GM18868 (cell line): ENCODE measurements at regions not wholly inside any gene's neighbourhood (a gene's known extent, or its start where the extent isn't known, plus 50 kb on each side); places are given as distances from the start of the nearest gene placed in this dataset.

ENCODE experiments used
- ATAC-seq: cut with Tn5 transposase; IDR thresholded peaks from one replicate; pipeline ENCODE4 v1.9.1; 2021; ENCODE audit warnings: mild to moderate bottlenecking, moderate library complexity; ENCODE audit not compliant: unreplicated experiment

DNA sequence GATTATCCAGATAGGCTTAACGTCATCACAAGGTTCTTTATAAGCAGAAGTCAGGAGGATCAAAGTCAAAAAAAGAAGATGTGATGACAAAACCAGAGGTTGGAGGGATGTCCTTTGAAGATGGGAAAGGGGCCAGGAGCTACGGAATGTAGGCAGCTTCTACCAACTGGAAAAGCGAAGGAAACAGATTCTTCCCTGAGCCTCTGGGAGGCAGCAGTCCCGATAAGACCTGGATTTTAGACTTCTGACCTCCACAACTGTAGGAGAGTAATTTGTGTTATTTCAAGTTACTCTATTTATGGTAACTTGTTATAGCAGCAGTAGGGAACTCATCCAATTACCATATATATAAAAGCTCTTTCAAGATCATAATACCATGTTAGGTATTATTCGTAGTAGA is 98.8 kb upstream of the MYCBP2 start:
- no peak for ATAC-seq

DNA sequence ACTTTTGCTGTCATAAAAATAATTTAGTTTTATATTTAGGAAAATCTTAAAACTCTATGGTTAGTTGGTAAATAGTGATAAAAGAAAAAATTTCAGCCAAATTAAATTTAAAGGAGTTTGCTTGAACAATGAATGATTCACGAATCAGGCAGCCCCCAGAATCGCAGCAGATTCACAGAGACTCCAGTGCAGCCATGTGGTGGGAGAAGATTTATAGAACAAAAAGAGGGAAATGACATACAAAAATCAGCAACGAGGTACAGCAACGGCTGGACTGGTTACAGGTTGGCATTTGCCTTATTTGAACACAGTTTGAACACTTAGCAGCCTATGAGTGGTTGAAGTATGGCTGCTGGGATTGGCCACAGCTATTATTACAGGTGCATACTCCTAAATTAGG is 96.4 kb upstream of the MYCBP2 start:
- no peak for ATAC-seq

DNA sequence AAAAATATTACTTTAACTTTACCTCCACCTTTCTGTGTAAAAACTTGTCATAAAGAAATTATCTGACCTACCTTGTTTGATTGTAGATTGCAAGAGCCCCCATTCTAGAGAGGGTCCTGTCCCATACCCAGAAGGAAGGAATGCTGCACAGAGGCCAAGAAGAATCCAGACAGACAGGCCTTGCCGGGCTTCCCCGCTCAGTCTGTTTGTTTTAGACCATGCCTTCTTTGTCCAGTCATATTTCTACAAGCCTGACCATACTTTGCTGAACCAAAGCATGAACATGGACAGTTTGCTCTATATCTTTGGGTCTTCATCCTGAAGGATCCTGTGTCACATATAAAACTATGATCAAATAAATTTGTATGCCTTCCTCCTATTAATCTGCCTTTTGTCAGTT is 95.8 kb upstream of the MYCBP2 start:
- no peak for ATAC-seq

DNA sequence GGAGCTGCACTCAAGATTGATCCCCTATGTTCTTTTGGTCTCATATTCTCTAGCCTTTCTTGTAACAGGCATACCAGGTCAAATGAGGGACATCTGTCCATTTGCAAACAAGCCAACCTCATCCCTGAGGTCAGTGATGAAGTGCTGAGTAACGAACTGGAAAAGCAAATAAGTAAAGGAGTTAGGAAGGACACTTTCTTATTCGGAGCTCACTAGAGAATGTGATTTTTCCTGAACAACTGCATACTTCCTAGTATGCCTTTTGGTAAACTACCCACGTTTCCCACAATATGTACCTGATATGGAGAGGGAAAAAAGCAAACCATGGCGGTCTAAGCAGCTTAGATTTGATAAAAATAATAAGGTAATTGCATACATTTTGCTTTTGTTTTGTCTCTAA is 91.0 kb upstream of the MYCBP2 start:
- no peak for ATAC-seq

DNA sequence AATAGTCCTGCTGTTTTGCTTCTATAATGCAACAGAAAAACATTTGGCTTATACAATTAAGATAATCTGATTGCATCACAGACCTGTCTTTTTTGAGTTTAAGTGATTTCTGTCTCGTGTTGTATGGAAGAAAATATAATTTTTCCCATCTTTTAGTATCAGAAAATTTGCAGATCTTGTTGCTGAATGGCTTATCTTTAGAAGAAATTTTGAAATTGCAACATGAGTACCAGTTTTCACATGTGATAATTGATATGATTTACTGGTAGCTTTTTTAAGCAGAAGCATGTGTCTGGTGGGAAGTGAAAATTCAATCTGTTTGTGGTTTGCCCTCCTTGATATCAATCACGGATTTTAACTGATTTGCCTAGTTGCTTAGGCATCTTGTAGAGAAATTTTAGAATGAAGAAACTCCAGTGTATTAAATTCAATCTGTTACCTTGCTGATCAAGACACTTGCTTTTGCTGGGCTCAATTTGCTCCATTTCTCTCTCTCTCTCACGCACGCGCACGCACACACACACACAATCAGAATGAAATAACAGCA is 89.8 kb upstream of the MYCBP2 start:
- ATAC-seq: no peak

DNA sequence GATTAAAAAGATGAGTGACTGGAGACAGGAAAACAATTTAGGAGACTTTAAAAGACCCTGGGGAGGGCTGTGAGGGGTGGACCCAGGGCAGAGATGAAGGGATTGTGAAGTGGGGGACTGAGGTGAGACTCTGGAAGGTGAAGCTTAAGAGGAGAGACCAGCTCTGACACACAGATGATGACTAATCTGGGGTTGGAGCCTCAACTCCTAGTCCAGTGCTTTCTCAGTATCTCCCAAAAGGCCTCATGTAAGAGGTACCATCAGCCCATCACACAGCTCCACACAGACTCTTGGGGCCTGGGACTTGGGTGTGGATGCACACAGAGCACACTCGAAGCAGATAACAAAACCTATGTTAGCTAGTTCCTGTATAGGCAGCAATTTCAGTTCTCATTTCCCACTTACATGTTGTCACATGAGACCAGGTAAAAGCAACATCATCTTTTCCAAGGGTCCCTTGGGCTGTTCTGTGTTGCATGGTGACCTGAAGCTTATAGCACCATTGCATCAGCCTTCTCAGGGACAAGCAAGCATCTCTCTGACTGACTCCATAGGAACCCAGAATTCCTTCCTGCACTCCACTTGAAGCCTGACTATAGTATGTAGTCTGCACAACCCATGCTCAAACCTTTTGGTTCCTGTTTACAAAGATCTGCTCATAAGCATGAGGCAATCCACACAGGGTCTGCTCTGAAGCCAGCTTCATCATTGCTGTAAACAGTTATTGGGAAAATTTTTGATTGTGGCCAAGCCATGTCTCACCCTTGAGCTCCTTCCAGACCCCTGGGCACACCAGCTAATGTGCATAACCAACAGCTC is 88.6 kb upstream of the MYCBP2 start:
- peak; percentile 92 for ATAC-seq

DNA sequence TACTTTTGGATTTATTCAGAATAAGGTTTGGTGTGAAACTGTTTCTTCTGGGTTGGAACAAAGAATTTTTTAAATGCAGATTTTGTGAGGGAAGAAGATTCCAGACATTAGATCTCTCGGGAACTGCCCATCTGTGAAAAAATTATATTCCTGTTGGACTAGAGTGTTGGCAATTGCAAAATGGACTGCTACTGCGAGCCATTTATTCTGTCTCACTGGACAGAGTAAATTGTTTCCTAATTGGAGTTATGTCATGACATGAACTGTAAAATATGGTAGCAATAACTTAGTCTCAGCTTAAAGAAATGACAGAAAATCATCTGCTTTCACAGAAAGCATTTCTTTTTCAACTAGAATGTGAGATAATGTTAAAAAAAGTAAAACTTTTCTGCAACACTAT is 86.0 kb upstream of the MYCBP2 start:
- ATAC-seq: no peak

DNA sequence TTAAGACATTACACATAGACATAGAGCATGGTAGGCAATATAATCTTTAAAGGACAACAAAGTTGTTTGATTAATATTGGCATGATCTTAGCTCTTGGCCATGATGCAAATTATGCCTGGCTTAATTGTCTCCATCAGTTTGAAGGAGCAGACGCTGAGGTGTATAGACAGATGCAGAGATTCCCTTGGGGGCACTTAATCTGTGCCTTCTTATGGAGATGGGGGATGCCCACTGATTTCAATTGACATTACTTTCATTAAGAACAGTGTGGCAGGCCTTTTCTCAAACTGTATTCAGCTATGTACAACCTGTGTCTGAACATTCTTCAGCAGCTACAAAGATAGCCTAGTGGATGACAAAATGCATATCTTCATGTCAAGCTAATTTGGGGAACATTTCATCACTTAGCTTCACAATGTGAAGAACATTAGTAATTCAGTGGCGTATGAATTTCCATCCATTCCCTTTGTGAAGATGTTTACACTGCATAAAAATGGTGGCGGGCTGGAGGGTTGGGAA is 85.3 kb upstream of the MYCBP2 start:
- no peak for ATAC-seq

DNA sequence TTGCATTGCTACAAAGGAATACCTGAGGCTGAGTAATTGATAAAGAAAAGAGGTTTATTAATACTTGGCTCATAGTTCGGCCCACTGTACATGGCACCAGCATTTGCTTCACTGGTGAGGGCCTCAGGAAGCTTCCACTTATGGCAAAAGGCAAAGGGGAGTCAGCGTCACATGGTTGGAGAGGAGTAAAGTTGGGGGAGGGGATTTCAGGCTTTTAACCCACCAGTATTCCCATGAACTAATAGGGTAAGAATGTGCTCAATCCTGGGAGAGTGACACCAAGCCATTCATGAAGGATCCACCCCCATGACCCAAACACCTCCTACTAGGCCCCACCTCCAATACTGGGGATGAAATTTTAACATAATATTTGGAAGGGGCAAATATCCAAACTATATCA is 82.5 kb upstream of the MYCBP2 start:
- ATAC-seq: no peak

DNA sequence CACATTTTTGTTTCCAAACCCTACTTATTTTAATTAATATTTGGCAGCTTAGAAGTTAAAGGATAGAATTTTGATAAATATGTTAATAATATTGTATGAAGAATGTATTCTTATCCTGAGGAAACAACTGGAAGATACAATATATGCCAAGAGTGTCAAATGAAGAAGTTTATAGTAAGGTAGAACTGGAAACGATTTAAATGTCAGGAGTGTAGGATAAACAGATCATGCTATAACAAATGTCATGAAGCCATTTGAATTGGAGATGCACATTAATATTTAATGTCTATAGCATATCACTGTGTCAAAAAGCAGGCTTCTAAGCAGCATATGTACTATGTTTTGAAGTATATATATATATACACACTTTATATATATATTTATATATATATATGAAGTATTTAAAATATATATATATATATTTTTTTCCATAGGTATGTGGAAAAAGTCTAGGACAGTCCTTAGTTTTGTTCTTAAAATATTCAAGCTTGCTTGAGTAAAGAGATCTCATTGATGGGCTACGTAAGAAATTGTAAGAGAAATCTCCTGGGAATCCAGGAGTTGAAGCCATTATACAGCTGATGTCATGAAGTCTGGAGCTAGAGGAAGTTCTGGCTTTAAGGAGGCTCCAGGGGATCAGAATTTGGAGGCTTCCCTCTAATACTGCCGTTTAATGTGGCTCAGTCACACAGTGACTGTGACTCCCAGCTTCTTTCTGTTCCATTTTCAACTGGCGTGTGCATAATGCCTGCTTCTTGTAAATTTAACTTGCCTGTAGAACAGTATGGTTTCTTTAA is 79.9 kb upstream of the MYCBP2 start:
- ATAC-seq: no peak

DNA sequence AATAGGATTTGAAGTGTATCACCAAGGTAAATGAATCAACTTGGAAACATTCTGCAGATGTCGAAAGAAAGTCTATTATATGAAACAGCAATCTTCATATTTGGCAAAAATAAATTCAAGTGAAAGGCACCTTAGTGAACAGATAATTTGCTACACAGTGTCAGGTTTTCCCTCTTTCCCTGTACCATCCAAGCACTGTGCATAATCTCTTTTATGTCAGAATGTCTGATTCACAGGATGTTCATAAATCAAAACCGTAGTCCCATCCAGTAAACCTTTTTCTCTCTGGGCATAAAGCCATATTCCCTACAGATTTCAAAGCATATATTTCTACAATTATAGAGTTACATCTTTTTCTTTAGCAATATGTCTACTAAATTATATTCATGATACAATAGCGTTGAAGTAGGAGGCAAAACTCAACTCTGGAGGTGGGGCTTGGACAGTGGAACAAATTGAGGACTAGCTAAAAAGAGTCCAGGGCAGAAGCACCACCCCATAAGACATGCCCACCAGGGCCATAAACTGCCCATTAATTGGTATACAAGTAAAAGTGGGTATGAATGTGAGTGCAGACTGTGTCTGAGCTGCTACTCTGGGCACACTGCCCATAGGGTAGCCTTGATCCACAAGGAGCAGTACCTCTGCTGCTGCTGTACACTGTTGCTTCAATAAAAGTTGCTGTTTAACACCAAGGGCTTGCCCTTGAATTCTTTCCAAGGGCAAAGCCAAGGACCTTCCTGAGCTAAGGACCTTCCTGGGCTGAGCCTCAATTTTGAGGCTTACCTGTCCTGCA is 72.1 kb upstream of the MYCBP2 start:
- ATAC-seq: no peak

DNA sequence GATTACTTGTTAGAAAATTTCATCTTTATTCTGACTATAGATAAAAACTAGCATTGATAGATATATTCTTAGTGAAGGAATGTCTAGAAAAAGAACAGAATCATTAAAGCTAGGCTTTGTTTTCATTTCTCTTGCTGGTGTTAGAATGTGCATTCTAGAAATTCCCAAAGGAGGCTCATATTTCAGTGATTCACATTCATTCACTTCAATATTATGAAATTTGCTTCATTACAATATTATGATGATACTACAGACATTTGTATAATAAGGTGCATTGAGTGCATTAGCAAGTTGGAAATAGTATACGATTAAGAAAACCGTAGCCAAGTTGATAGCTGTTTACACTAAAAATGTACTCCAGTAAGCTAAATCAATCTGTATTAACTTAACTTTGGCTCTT is 70.7 kb upstream of the MYCBP2 start:
- no peak for ATAC-seq

DNA sequence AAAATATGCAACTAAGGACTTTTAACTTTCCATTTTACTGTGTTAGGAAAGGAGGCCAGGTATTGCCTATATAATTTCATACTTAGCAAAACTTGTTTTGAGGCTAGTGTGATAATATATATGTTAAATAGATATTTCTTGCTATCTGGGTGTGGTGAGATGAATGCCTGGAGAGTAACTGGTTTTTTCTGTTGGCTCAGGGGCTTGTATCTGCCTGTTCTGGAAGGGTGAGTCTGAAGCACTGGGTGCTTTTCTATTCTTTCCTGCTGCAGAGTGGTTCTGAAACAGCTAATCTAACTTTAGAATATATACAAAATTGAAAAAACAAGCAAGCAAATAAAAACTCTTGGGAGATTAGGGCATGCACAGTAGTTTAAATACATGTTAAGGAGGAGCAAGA is 64.6 kb upstream of the MYCBP2 start:
- ATAC-seq: no peak

DNA sequence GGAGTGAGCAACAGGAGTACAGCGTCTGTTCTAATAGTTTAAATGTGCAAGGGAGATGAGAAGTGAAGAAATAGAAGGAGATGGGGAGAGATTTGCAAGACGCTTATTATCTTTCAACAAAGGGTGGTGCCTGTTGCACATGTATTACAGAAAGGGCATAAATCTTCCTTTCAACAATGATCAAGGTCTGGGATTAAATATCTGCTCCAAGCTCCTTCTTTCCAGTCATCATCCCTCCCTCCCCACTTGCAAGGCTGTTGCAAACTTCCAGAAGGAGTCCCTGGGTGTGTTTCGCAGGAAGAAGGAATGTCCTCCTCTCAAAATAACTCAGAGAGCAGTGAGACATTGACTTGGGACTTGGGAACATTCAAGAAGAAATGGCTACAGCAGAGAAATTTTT is 63.5 kb upstream of the MYCBP2 start:
- no peak for ATAC-seq

DNA sequence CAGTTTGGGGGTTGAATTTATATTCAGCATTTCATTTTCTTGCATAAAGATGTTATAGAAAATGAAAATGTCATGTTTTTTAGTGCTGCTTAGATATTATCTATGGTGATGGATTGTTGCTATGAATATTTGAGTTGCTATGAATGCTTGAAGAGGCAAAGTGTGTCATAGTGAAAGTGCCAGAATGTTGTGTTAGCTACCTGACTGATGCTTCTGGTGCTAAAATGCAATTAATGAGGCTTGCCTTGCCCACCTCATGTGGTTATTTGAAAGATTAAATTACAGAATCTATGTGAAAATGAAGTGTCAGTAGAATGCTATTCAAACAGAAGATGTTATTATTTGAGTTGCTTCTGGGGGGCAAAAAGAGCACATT is 62.7 kb upstream of the MYCBP2 start:
- peak; percentile 90 for ATAC-seq

DNA sequence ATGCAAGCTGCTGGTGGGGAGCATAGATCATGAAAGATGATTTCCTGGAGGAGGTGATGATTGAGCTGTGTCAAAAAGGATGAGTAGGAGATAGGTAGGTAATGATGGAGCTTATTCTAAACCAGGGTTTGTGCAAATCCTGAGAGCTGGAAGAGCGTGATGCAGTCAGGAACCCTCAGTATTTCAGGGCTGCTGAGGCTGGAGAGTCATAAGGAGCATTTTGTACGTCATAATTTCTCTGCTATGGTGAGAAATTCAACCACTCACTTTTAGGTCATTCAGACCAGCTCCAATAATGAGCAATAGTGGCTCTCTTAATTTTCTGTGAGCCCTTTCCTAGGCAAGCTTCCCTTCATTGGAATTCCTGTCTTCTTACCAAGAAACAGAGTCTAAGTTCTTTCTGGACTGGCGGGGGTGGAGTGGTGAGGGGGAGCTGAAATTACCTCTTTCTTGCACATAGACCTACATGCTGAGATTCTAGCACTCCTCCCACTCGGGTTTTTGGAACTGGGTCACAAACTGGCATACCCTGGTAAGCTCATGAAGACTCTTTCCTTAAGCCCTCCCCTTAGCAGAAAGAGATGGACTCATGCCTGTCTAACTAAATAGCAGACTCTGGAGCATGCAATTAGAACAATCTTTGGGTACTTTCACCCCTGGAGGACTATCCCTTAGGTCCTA is 62.2 kb upstream of the MYCBP2 start:
- peak; percentile 13 for ATAC-seq

DNA sequence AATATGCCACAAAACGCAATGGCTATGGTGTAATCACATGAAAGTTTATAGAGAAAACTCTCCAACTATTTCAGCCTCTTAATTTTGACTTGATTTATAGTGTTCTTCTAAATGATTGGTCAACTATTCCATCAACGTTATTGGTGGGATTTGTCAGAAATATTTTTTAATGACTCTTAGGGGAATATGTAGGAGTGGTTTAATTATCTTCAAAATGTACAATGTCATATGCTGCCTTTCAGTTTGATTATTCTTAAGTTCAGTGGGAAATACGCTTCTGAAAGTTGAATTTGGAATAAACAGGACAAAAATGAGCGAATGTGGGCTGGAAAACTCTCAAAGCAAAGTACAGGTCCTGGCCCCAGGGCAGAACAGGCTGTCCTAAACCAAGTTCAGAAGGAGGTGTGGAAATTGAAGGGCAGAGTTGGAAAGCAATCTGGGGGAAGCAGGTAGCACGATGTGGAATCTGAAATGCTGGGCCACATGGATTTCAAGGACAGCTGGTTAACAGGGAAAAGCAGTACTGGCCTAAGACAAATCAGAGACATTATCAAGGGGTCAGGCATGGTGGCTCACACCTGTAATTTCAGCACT is 60.8 kb upstream of the MYCBP2 start:
- no peak for ATAC-seq

DNA sequence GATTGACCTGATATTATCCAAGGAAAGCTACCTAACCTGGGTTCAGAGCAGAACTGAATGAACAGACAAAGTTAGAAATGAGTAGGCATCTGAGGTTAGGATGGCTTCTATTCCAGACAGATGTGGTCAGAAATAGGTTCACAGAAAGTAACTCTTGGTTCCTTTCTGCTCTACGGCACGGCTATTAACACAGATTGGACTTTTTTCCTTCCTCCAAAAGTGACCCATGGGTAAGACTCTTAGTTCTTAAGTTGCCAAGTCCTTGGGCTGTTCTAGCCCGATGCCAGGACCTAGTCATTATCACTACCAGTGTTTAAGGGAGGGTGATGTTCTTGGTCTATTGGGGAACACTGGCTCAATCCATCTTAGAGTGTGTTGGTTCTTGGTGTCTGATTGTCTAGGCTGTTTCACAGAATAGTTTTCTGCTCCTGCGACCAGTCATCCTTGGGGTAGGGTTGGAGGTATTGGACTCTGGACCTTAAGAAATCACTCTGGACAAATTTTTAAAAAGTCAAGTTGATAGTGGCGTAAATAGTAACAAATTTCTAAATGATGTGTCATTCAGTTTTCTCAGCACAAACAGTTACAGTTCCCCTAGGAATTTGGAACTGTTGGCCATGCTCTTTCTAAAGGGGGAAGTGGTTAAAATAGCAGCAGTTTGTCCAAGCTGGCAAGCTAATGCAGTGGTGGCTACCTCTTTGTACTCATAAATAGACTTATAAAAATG is 60.1 kb upstream of the MYCBP2 start:
- ATAC-seq: peak; percentile 58

DNA sequence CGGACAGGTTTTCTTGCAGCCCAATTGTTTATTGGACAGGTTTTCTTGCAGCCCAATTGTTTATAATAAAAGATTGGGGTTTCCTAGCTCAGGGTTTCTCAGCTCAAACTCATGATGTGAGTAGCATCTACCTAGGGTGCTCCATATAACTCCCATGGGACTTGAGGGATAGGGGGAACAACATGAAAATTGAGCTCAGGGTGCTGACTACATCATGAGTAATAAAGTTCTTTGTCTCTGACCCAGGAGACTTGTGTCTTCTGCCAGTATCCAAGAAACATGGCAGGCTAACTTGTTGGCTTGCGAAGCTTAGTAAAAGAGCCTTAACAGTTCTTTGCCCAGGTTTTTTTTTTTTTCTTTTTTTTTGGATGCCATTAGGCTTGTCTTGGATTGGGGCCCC is 59.2 kb upstream of the MYCBP2 start:
- no peak for ATAC-seq

DNA sequence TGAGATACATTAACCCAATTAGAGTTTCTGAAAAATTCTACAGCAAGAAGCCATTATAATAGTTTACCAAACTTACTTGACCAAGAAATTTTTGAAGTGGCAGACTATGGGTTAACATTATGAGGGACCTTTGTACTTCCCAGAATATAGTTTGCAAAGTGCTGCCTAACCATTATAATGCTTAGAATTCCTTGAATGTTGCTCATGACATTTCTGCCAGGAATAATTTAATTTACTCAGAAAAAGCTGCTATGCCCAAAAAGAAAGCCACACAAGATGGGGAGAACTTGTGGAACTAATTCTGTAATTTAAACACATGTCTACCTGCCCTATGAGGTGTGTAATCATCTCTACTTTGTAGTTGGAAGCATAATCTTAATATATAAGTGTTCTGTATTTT is 58.1 kb upstream of the MYCBP2 start:
- ATAC-seq: no peak
